ENCODE measurements at regions not wholly inside any gene's neighbourhood (a gene's known extent, or its start where the extent isn't known, plus 50 kb on each side); places are given as distances from the start of the nearest gene placed in this dataset.
"Not testable (repeated sequence)": the region's sequence is repeated elsewhere in the genome, so short reads cannot be mapped to it uniquely, and the experiment has no call there.

DNA sequence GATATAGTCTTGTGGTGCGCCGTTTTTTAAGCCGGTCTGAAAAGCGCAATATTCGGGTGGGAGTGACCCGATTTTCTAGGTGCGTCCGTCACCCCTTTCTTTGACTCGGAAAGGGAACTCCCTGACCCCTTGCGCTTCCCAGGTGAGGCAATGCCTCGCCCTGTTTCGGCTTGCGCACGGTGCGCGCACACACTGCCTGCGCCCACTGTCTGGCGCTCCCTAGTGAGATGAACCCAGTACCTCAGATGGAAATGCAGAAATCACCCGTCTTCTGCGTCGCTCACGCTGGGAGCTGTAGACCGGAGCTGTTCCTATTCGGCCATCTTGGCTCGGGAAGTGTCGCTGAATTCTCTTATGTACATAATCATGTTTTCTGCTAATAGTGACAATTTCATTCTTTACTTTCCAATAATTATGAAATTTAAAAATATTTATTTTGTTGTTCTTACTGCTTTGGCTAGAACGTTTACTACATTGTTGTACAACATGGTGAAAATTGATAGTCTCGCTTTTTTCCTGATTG, 61.2 kb upstream of the MINDY3 start:
- dilution Hi-C loops (cut with MboI; ENCODE audit: extremely low pct_ligation_motif_present, low sequenced_read_pairs); DNase-seq (ENCODE audit: low read depth, low spot score); H3K27ac ChIP-seq (ENCODE audit: insufficient read depth, low read depth, low read length); H2AFZ ChIP-seq (ENCODE audit: low read depth, low read length); H3K9me1 ChIP-seq (replicated peaks; ENCODE audit: control insufficient read depth, extremely low read depth, insufficient read depth, low read length); BruUV-seq (replicated peaks); H3K4me2 ChIP-seq (ENCODE audit: insufficient read depth, low read length); H3K9me3 ChIP-seq (replicated peaks; ENCODE audit: control insufficient read depth, insufficient read depth, low read length); H3K27me3 ChIP-seq (ENCODE audit: control insufficient read depth in 2 of 2, insufficient read depth in 2 of 2, low read length in 2 of 2); CTCF ChIA-PET; H3K4me3 ChIP-seq (replicated peaks in 1 of 3; ENCODE audit: insufficient read depth in 1 of 3, low read depth in 1 of 3, low read length in 3 of 3); FAIRE-seq; H3K79me2 ChIP-seq (ENCODE audit: control insufficient read depth, insufficient read depth, low read length); intact Hi-C loops (cut with micrococcal nuclease); H3K4me1 ChIP-seq (ENCODE audit: control insufficient read depth, extremely low read depth, insufficient read depth, low read length); H3K9ac ChIP-seq (replicated peaks; ENCODE audit: extremely low read depth, insufficient read depth, low read length); POLR2A ChIA-PET; H4K20me1 ChIP-seq (replicated peaks; ENCODE audit: control insufficient read depth, extremely low read depth, insufficient read depth, low read length); H3K36me3 ChIP-seq (ENCODE audit: control insufficient read depth in 2 of 2, extremely low read depth in 1 of 2, insufficient read depth in 2 of 2, low read length in 2 of 2): not testable (repeated sequence)

DNA sequence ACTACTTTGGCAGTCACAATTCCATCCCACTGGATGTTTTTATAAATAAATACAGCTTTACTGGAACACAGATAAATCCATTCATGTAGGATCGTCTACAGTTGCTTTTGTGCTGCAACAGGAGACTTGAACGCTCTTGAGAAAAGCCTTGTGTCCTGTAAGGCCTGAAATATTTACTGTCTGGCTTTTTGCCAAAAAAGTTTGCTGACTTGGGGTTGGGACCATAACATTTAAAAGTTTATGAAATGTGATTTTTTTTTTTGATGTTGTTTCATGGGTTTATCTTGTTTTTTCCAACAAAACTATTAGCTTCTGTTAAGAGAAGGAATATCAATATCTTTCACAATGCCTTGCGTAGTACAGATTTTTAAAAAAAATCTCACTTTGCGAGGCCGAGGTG, 71.1 kb upstream of the MINDY3 start:
- BruUV-seq (replicated peaks) = no TSS peak
- TF ChIP-seq GATA2 (IDR thresholded peaks at IDR 0.05; ENCODE audit: insufficient read depth, insufficient read length, low read depth, low read length) = no peak
- no peak for TF ChIP-seq POLR2A (IDR thresholded peaks at IDR 0.05; ENCODE audit: low read depth, low read length)
- TF ChIP-seq JUN (IDR thresholded peaks at IDR 0.05; ENCODE audit: borderline replicate concordance, insufficient read depth, insufficient read length, low read depth) = no peak
- no peak for TF ChIP-seq MYC (IDR thresholded peaks at IDR 0.05; ENCODE audit: low read depth, low read length)
- TF ChIP-seq EZH2 (IDR thresholded peaks at IDR 0.05; ENCODE audit: borderline replicate concordance, low read depth, low read length, severe bottlenecking) = no peak
- TF ChIP-seq, protein P1, sequence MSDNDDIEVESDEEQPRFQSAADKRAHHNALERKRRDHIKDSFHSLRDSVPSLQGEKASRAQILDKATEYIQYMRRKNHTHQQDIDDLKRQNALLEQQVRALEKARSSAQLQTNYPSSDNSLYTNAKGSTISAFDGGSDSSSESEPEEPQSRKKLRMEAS (IDR thresholded peaks at IDR 0.05; ENCODE audit: insufficient read depth, insufficient read length) = no peak
- TF ChIP-seq CTCF (IDR thresholded peaks at IDR 0.05; ENCODE audit: extremely low read depth in 1 of 2, insufficient read depth in 1 of 2, low read depth in 1 of 2, low read length in 2 of 2) = no peak
- no peak for TF ChIP-seq POLR2AphosphoS5 (IDR thresholded peaks at IDR 0.05; ENCODE audit: insufficient read depth, low read depth, low read length)
- no peak for TF ChIP-seq FOS (IDR thresholded peaks at IDR 0.05; ENCODE audit: borderline replicate concordance, insufficient read depth, low read length)
- Histone ChIP-seq H3K4me3 (replicated peaks in 1 of 3; ENCODE audit: insufficient read depth in 1 of 3, low read depth in 1 of 3, low read length in 3 of 3) (no peak overlapping the region), H3K9me1 (replicated peaks; ENCODE audit: control insufficient read depth, extremely low read depth, insufficient read depth, low read length) (no peaks in the 10 kb centered on the region), H3K27me3 (ENCODE audit: control insufficient read depth in 2 of 2, insufficient read depth in 2 of 2, low read length in 2 of 2) (no peaks in the 10 kb centered on the region), H3K9me3 (replicated peaks; ENCODE audit: control insufficient read depth, insufficient read depth, low read length) (no peaks in the 10 kb centered on the region), H4K20me1 (replicated peaks; ENCODE audit: control insufficient read depth, extremely low read depth, insufficient read depth, low read length) (no peaks in the 10 kb centered on the region), H3K9ac (replicated peaks; ENCODE audit: extremely low read depth, insufficient read depth, low read length) (no peak overlapping the region), H3K27ac (ENCODE audit: insufficient read depth, low read depth, low read length) (no peak overlapping the region), H3K79me2 (ENCODE audit: control insufficient read depth, insufficient read depth, low read length) (no peaks in the 10 kb centered on the region), H3K4me1 (ENCODE audit: control insufficient read depth, extremely low read depth, insufficient read depth, low read length) (no peaks in the 10 kb centered on the region), H3K36me3 (ENCODE audit: control insufficient read depth in 2 of 2, extremely low read depth in 1 of 2, insufficient read depth in 2 of 2, low read length in 2 of 2) (no peaks in the 10 kb centered on the region), H3K4me2 (ENCODE audit: insufficient read depth, low read length) (no peak overlapping the region), H2AFZ (ENCODE audit: low read depth, low read length) (no peak overlapping the region)
- intact Hi-C loops (cut with micrococcal nuclease) (no loop called here), dilution Hi-C loops (cut with MboI; ENCODE audit: extremely low pct_ligation_motif_present, low sequenced_read_pairs) (no loop called here)
- CTCF ChIA-PET = no interaction called here
- FAIRE-seq (no peak), DNase-seq (ENCODE audit: low read depth, low spot score) (no peak)
- POLR2A ChIA-PET = no interaction called here

DNA sequence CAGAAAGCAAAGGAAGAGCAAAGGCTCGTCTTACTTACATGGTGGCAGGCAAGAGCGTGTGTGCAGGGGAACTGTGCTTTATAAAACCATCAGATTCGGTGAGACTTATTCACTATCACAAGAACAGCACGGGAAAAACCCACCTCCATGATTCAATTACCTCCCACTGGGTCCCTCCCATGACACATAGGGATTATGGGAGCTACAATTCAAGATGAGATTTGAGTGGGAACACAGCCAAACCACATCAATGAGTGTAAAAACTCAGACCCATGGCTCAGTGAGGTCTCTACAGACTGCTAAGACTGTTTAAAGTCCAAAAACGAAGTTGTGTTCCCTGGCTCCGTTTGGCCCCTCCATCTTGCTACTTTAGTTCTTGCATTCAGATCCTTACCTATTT, 79.2 kb upstream of the MINDY3 start:
- DNase-seq (ENCODE audit: low read depth, low spot score); H3K9me3 ChIP-seq (replicated peaks; ENCODE audit: control insufficient read depth, insufficient read depth, low read length); H3K4me3 ChIP-seq (replicated peaks in 1 of 3; ENCODE audit: insufficient read depth in 1 of 3, low read depth in 1 of 3, low read length in 3 of 3); H3K4me2 ChIP-seq (ENCODE audit: insufficient read depth, low read length); H3K27ac ChIP-seq (ENCODE audit: insufficient read depth, low read depth, low read length); H4K20me1 ChIP-seq (replicated peaks; ENCODE audit: control insufficient read depth, extremely low read depth, insufficient read depth, low read length); H3K9ac ChIP-seq (replicated peaks; ENCODE audit: extremely low read depth, insufficient read depth, low read length); BruUV-seq (replicated peaks); FAIRE-seq; H3K27me3 ChIP-seq (ENCODE audit: control insufficient read depth in 2 of 2, insufficient read depth in 2 of 2, low read length in 2 of 2); H3K36me3 ChIP-seq (ENCODE audit: control insufficient read depth in 2 of 2, extremely low read depth in 1 of 2, insufficient read depth in 2 of 2, low read length in 2 of 2); H3K9me1 ChIP-seq (replicated peaks; ENCODE audit: control insufficient read depth, extremely low read depth, insufficient read depth, low read length); dilution Hi-C loops (cut with MboI; ENCODE audit: extremely low pct_ligation_motif_present, low sequenced_read_pairs); H3K79me2 ChIP-seq (ENCODE audit: control insufficient read depth, insufficient read depth, low read length); intact Hi-C loops (cut with micrococcal nuclease); CTCF ChIA-PET; H3K4me1 ChIP-seq (ENCODE audit: control insufficient read depth, extremely low read depth, insufficient read depth, low read length); H2AFZ ChIP-seq (ENCODE audit: low read depth, low read length); POLR2A ChIA-PET: not testable (repeated sequence)

All from endothelial cell of umbilical vein (primary cell).